Keratinocyte (primary cell): ENCODE measurements at regions not wholly inside any gene's neighbourhood (a gene's known extent, or its start where the extent isn't known, plus 50 kb on each side); places are given as distances from the start of the nearest gene placed in this dataset.

Experiments
- DNase-seq: peaks from one replicate; pipeline ENCODE4 v3.0.0-alpha.2; 2011; ENCODE audit warnings: low read depth, missing footprints, low spot score
- FAIRE-seq: peaks from 2 replicates; lab custom pipeline; 2011; peaks lifted over from hg19 to GRCh38; lab: Jason Lieb, UNC
- H2AFZ ChIP-seq: 2 replicates; pipeline ENCODE4 v1.6.0; 2012; ENCODE audit warnings: low read length, control low read depth, inconsistent platforms; ENCODE audit not compliant: control insufficient read depth
- H3K27ac ChIP-seq: 2 replicates; pipeline ENCODE4 v1.5.1; 2011; ENCODE audit warnings: low read length; ENCODE audit not compliant: control insufficient read depth, insufficient read depth
- H3K27me3 ChIP-seq: 3 replicates; pipeline ENCODE4 v1.6.0; 2011; ENCODE audit warnings: low read length; ENCODE audit not compliant: control insufficient read depth, insufficient read depth; ENCODE audit errors: extremely low read depth
- H3K36me3 ChIP-seq, 2 experiments: 2 replicates in 1 of 2; 3 replicates in 1 of 2; pipeline ENCODE4 v1.5.1; 2011; ENCODE audit warnings: low read length in 2 of 2, mild to moderate bottlenecking in 1 of 2; ENCODE audit not compliant: control insufficient read depth in 2 of 2, insufficient read depth in 2 of 2; ENCODE audit errors: extremely low read depth in 1 of 2
- H3K4me1 ChIP-seq: 3 replicates; pipeline ENCODE4 v1.5.1; 2011; ENCODE audit warnings: low read length; ENCODE audit not compliant: control insufficient read depth, insufficient read depth; ENCODE audit errors: extremely low read depth
- H3K4me2 ChIP-seq: 3 replicates; pipeline ENCODE4 v1.6.0; 2011; ENCODE audit warnings: low read depth, low read length; ENCODE audit not compliant: control insufficient read depth, insufficient read depth; ENCODE audit errors: extremely low read depth
- H3K4me3 ChIP-seq, 3 experiments: fragments of 200-600 bp in 1 of 3; sonication (generic) in 1 of 3; 2 replicates in 2 of 3; 3 replicates in 1 of 3; pipeline ENCODE4 v1.5.1; 2011 to 2016; ENCODE audit warnings: low read length in 3 of 3, mild to moderate bottlenecking in 3 of 3, control low read depth in 2 of 3, inconsistent platforms in 1 of 3, low read depth in 1 of 3, mixed read lengths in 1 of 3, mixed run types in 1 of 3, moderate library complexity in 1 of 3; ENCODE audit not compliant: control insufficient read depth in 2 of 3, insufficient read depth in 2 of 3; ENCODE audit errors: extremely low read depth in 1 of 3
- H3K79me2 ChIP-seq: 2 replicates; pipeline ENCODE4 v1.6.0; 2012; ENCODE audit warnings: low read length; ENCODE audit not compliant: control insufficient read depth, insufficient read depth
- H3K9ac ChIP-seq: 3 replicates; pipeline ENCODE4 v1.6.0; 2011; ENCODE audit warnings: low read length; ENCODE audit not compliant: control insufficient read depth, insufficient read depth; ENCODE audit errors: extremely low read depth
- H3K9me1 ChIP-seq: 3 replicates; pipeline ENCODE4 v1.6.0; 2011; ENCODE audit warnings: low read length; ENCODE audit not compliant: control insufficient read depth, insufficient read depth; ENCODE audit errors: extremely low read depth
- H3K9me3 ChIP-seq: 2 replicates; pipeline ENCODE4 v1.5.1; 2012; ENCODE audit warnings: low read depth, low read length; ENCODE audit not compliant: control insufficient read depth
- H4K20me1 ChIP-seq: 3 replicates; pipeline ENCODE4 v1.6.0; 2011; ENCODE audit warnings: low read length; ENCODE audit not compliant: control insufficient read depth, insufficient read depth; ENCODE audit errors: extremely low read depth
- CTCF ChIP-seq, 3 experiments: IDR thresholded peaks in 1 of 3; conservative IDR thresholded peaks in 1 of 3; optimal IDR thresholded peaks in 1 of 3; 2 replicates in 2 of 3; 3 replicates in 1 of 3; pipeline versions ENCODE3 to v1.5.1; 2011; ENCODE audit warnings: low read length in 3 of 3, mild to moderate bottlenecking in 3 of 3, moderate library complexity in 2 of 3, control low read depth in 1 of 3, inconsistent platforms in 1 of 3; ENCODE audit not compliant: insufficient read depth in 2 of 3; ENCODE audit errors: extremely low read depth in 1 of 3
- EZH2 ChIP-seq: IDR thresholded peaks from one replicate; pipeline ENCODE4 v1.6.1; 2012; ENCODE audit warnings: inconsistent platforms, mild to moderate bottlenecking, low read length, moderate library complexity
- dilution Hi-C: fragments of 300-500 bp; cut with MboI; formaldehyde crosslinking; loops from one replicate; pipeline ENCODE4 v1.7.0; 2020; ENCODE audit warnings: low sequenced_read_pairs; ENCODE audit not compliant: extremely low pct_ligation_motif_present

GRCh38 chr6:71164890-71165289, 123.7 kb upstream of the OGFRL1 start:
- no peaks in the 10 kb centered on the region for H3K79me2 ChIP-seq
- H3K27ac ChIP-seq, result no peak overlapping the region
- no peak overlapping the region for H3K9ac ChIP-seq
- H4K20me1 ChIP-seq, result no peaks in the 10 kb centered on the region
- H3K36me3 ChIP-seq, result no peaks in the 10 kb centered on the region
- no peak overlapping the region for H3K4me2 ChIP-seq
- H3K9me1 ChIP-seq, result no peaks in the 10 kb centered on the region
- H3K9me3 ChIP-seq, result no peaks in the 10 kb centered on the region
- no peak for TF ChIP-seq EZH2
- TF ChIP-seq CTCF (optimal IDR thresholded peaks at IDR 0.05 in 1 of 3, IDR thresholded peaks at IDR 0.05 in 1 of 3, conservative IDR thresholded peaks at IDR 0.05 in 1 of 3; ENCODE audit: extremely low read depth in 1 of 3, insufficient read depth in 2 of 3, low read length in 3 of 3), result no peak
- no peak overlapping the region for H3K4me3 ChIP-seq
- no peaks in the 10 kb centered on the region for H3K27me3 ChIP-seq
- no peak for DNase-seq
- H3K4me1 ChIP-seq, result no peaks in the 10 kb centered on the region
- no peak for FAIRE-seq
- no peak overlapping the region for H2AFZ ChIP-seq
- dilution Hi-C loops, result no loop called here

- Histone ChIP-seq H3K79me2 (no peaks in the 10 kb centered on the region), H3K4me3 (no peak overlapping the region), H3K9me3 (no peaks in the 10 kb centered on the region), H4K20me1 (no peaks in the 10 kb centered on the region), H3K27ac (no peak overlapping the region), H3K9ac (no peak overlapping the region), H3K9me1 (no peaks in the 10 kb centered on the region), H3K36me3 (no peaks in the 10 kb centered on the region), H3K4me1 (no peaks in the 10 kb centered on the region), H3K27me3 (no peaks in the 10 kb centered on the region), H3K4me2 (no peak overlapping the region), H2AFZ (no peak overlapping the region)
- FAIRE-seq, result no peak
- dilution Hi-C loops, result no loop called here
- TF ChIP-seq CTCF (optimal IDR thresholded peaks at IDR 0.05 in 1 of 3, IDR thresholded peaks at IDR 0.05 in 1 of 3, conservative IDR thresholded peaks at IDR 0.05 in 1 of 3; ENCODE audit: extremely low read depth in 1 of 3, insufficient read depth in 2 of 3, low read length in 3 of 3), result no peak
- TF ChIP-seq EZH2, result no peak
- no peak for DNase-seq
Measured at GRCh38 chr6:71168233-71168765, 120.3 kb upstream of the OGFRL1 start.
